ENCODE measurements at regions not wholly inside any gene's neighbourhood (a gene's known extent, or its start where the extent isn't known, plus 50 kb on each side); places are given as distances from the start of the nearest gene placed in this dataset.

- CTCF ChIA-PET = no interaction called here
- POLR2A ChIA-PET = no interaction called here
Measured at GRCh38 chr5:20514145-20514544, 526.1 kb upstream of the CDH18 start.

- ChIA-PET POLR2A (no interaction called here), CTCF (no interaction called here)
Measured at GRCh38 chr5:20500546-20500945, 512.5 kb upstream of the CDH18 start.

- ChIA-PET POLR2A (no interaction called here), CTCF (no interaction called here)
Measured at GRCh38 chr5:20498926-20499325, 510.9 kb upstream of the CDH18 start.

- ChIA-PET POLR2A (no interaction called here), CTCF (no interaction called here)
Measured at GRCh38 chr5:20498102-20498501, 510.1 kb upstream of the CDH18 start.

GRCh38 chr5:20497356-20497755 is 509.4 kb upstream of the CDH18 start:
- ChIA-PET POLR2A (no interaction called here), CTCF (no interaction called here)

GRCh38 chr5:20494706-20495105 is 506.7 kb upstream of the CDH18 start:
- CTCF ChIA-PET = no interaction called here
- POLR2A ChIA-PET = no interaction called here

- CTCF ChIA-PET = no interaction called here
- POLR2A ChIA-PET = no interaction called here
Measured at GRCh38 chr5:20486826-20487225, 498.8 kb upstream of the CDH18 start.

GRCh38 chr5:20476016-20476415 is 488.0 kb upstream of the CDH18 start:
- CTCF ChIA-PET = no interaction called here
- POLR2A ChIA-PET = no interaction called here

GRCh38 chr5:20470997-20471396 is 483.0 kb upstream of the CDH18 start:
- CTCF ChIA-PET = no interaction called here
- POLR2A ChIA-PET = no interaction called here

GRCh38 chr5:20469792-20470191 is 481.8 kb upstream of the CDH18 start:
- CTCF ChIA-PET = no interaction called here
- POLR2A ChIA-PET = no interaction called here

GRCh38 chr5:20469390-20469789 is 481.4 kb upstream of the CDH18 start:
- ChIA-PET POLR2A (no interaction called here), CTCF (no interaction called here)

GRCh38 chr5:20466512-20466911 is 478.5 kb upstream of the CDH18 start:
- CTCF ChIA-PET = no interaction called here
- POLR2A ChIA-PET = no interaction called here

GRCh38 chr5:20463206-20463605 is 475.2 kb upstream of the CDH18 start:
- CTCF ChIA-PET = no interaction called here

GRCh38 chr5:20446121-20446520 is 458.1 kb upstream of the CDH18 start:
- POLR2A ChIA-PET = no interaction called here
- CTCF ChIA-PET = no interaction called here

More at GRCh38 chr5:20463206-20463605, 475.2 kb upstream of the CDH18 start:
- POLR2A ChIA-PET = no interaction called here

- POLR2A ChIA-PET = no interaction called here
- CTCF ChIA-PET = no interaction called here
Measured at GRCh38 chr5:20445326-20445860, 457.4 kb upstream of the CDH18 start.

- POLR2A ChIA-PET = no interaction called here
- CTCF ChIA-PET = no interaction called here
Measured at GRCh38 chr5:20434786-20435185, 446.8 kb upstream of the CDH18 start.

GRCh38 chr5:20420991-20421595 is 433.1 kb upstream of the CDH18 start:
- POLR2A ChIA-PET = no interaction called here
- CTCF ChIA-PET = no interaction called here

All from activated CD8-positive, alpha-beta memory T cell treated with anti-CD3 and anti-CD28 coated beads for 36 hours (primary cell).